ENCODE measurements at regions not wholly inside any gene's neighbourhood (a gene's known extent, or its start where the extent isn't known, plus 50 kb on each side); places are given as distances from the start of the nearest gene placed in this dataset.

- DNase-seq (ENCODE audit: insufficient read length, low spot score) = no peak
Observed at GRCh38 chr7:115883629-115884028, 146.9 kb downstream of the TFEC start.

DNA sequence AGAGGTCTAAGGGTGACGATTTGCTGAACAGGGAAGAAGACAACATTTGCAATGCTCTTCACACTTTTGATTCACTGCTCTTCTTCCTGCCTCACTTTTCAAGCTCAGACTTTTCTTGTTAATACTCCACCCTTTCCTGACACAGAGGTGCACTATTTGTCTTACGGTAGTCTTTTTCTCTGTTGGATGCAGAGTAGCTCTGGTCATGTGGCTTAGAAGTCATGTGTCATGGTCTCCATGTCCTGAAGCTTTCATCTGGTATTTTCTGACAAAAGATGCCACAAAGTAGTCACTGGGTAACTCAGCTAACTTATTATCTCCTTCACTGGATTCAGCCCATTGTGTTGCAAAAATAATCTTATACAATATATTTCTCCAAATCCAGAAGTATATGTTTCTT is 149.1 kb downstream of the TFEC start:
- DNase-seq (ENCODE audit: insufficient read length, low spot score) = no peak
- FAIRE-seq = no peak

More at GRCh38 chr7:115883629-115884028, 146.9 kb downstream of the TFEC start:
- no peak for FAIRE-seq

GRCh38 chr7:115879171-115879570 is 151.4 kb downstream of the TFEC start:
- FAIRE-seq (no peak), DNase-seq (ENCODE audit: insufficient read length, low spot score) (no peak)

GRCh38 chr7:115869801-115870200 is 160.8 kb downstream of the TFEC start:
- no peak for FAIRE-seq

GRCh38 chr7:115869190-115869589 is 161.4 kb downstream of the TFEC start:
- DNase-seq (ENCODE audit: insufficient read length, low spot score) = no peak
- FAIRE-seq = no peak

More at GRCh38 chr7:115869801-115870200, 160.8 kb downstream of the TFEC start:
- no peak for DNase-seq (ENCODE audit: insufficient read length, low spot score)

- DNase-seq (ENCODE audit: insufficient read length, low spot score) (no peak), FAIRE-seq (no peak)
Observed at GRCh38 chr7:115868369-115868768, 162.2 kb downstream of the TFEC start.

- DNase-seq (ENCODE audit: insufficient read length, low spot score) (no peak), FAIRE-seq (no peak)
Observed at GRCh38 chr7:115864082-115864481, 166.5 kb downstream of the TFEC start.

DNA sequence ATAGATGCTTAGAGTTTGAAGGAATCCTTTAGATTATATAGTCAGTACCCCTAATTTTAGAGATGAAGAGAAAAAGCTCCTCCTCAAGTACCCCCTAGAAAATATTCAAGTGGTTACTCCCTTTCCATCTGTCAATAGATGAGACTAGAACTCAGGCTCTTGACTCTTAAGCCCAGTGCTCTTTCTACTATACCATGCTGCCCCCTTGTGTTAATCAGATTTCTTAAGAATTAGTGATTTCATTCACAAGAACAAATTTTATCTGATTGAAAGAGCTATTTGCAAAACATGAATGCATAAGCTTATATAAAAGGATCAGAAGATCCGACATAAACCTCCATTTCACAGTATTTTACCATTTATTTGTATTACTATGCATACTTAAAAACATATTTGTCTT is 179.3 kb downstream of the TFEC start:
- DNase-seq (ENCODE audit: insufficient read length, low spot score) (peak; percentile 1), FAIRE-seq (no peak)

- FAIRE-seq (no peak), DNase-seq (ENCODE audit: insufficient read length, low spot score) (no peak)
Observed at GRCh38 chr7:115850774-115851173, 179.8 kb downstream of the TFEC start.

DNA sequence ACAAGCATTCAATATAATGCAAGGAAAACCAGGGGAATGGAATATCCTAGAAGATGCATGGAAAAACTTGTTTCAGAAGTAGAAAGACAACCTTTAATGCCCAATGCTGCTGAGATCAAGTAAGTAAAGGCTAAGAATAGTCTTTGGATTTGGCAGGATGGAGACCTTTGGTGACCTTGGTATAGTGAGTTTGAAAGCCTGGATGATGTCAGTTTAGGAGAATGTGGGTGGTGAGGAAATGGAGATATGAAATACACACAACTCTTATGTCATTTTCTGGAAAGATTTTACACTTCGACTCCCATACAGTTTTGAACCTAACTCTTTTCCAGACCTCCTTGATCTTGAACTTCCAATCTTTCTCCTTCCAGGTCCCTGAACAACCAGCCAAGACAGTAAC is 185.7 kb downstream of the TFEC start:
- no peak for DNase-seq (ENCODE audit: insufficient read length, low spot score)
- no peak for FAIRE-seq

GRCh38 chr7:115840702-115841101 is 189.9 kb downstream of the TFEC start:
- DNase-seq (ENCODE audit: insufficient read length, low spot score) (no peak), FAIRE-seq (no peak)

DNA sequence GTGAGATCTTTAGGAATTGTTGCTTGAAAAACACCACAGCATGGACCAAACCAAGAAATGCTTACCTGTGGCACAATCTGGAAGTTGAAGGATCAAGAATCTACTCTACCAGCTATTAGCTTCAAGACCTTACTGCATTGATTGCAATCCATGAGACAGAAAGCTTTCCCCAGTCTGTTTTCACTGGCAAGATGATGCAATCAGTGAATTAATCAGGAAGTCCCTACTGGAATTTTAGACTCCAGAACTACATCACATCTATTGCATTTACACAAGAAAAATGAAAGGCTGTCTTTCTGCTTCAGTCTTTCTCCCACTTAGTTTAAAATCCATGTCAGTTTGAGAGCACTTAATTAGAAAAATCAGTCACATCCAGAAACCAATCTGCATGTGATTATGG is 191.7 kb downstream of the TFEC start:
- FAIRE-seq (no peak), DNase-seq (ENCODE audit: insufficient read length, low spot score) (no peak)

GRCh38 chr7:115831371-115831770 is 199.2 kb downstream of the TFEC start:
- DNase-seq (ENCODE audit: insufficient read length, low spot score) (no peak), FAIRE-seq (no peak)

DNA sequence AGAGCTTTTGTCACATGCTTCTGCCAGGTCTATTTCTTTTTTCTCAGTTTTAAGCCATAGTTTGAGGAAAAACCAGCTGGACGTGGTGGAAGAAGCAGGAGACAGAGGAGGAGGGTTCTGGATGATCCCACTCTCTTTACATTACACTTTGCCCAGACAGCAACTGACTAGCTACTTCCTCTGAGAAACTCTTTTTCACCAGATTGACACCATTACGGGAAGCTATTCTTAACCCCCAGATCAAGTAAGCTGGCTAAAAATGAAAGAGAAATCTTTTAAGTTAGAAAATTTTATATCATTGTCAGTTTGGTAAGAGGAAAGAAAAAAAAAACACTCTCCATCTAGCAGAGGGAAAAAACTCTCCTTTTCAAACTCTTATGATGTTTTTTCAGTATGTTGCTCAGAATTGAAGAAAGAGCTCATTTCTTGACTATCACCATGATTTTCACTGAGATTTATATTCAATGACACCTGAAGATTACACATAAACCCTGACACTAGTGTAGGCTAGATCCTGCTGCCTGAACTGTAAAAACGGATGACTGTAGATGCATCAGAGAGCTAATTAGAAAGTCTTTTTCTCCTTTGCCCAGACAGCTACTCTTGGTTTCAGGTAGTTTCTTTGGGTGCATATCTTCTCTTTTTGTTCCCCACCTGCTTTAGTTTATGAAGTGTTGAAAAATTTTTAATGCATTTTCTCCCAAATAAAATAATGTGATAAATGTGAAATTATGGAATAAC is 203.1 kb downstream of the TFEC start:
- DNase-seq (ENCODE audit: insufficient read length, low spot score) (no peak), FAIRE-seq (no peak)

DNA sequence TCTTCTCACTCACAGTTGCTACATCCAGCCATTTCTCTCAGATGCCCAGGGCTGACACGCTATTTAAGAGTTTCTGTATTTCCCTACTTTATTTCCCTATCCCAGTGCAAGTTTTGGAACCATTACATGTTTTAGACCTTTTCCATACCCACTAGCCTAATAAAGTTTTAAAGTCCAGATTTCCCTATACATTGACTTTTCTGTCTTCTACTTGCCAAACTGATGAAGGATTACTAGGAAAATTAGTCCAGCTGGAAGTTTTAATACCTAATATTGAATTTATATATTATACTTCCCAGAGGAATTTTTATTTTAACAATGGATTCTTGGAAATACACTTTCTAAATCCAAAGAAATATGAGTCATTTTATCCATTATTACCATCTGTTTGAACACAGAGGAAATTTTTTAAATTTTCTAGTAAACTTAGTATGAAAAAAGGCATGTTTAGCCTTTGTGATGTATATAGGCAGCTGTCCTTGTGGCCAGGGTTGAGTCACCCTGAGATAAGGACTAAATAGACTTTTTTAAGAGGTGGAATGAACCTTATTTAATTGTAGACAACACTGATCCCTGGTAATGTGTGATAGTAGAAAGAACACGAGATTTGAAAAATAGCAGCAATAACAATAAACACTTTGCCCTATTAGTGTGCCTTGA is 205.0 kb downstream of the TFEC start:
- DNase-seq (ENCODE audit: insufficient read length, low spot score) (no peak), FAIRE-seq (no peak)

DNA sequence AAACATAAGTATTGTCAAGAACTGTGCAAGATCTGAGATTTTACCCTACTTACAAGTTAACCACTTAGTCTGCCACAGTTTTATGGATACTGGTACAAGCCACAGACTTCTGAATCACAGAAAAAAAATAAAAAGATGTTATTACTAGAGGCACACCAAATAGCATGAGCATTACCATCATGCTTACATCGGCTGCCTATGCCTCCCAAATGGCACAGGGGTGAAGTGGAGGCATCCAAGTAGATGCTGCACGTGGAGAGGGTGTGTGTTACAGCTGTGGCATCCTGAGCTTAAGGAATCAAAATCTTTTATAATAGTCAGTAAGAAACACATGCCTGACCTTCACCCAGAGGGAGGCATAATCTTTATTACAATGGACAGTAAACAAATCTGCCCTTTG is 207.8 kb downstream of the TFEC start:
- FAIRE-seq = no peak
- DNase-seq (ENCODE audit: insufficient read length, low spot score) = no peak

GRCh38 chr7:115822380-115822779 is 208.2 kb downstream of the TFEC start:
- FAIRE-seq (no peak), DNase-seq (ENCODE audit: insufficient read length, low spot score) (no peak)

GRCh38 chr7:115816318-115816974 is 214.1 kb downstream of the TFEC start:
- no peak for DNase-seq (ENCODE audit: insufficient read length, low spot score)
- no peak for FAIRE-seq

DNA sequence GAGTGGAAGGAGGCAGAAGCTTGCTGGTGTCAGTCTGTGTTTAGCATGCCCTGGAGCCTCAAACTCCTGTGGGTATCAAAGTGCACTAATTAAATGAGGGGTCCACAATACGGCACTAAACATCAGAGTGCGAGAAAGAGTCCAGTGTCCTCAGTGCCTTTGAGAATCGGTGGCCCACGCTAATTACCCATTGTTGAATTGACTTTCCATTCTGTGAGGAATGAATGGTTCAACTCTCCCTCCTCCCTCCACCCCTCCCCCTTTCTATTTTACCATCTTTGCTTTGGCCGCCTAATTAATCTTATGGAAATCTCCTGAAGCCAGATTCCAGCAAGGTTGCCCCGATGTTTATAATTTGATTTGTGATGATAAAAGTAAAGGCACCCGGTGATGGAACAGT is 217.8 kb downstream of the TFEC start:
- no peak for FAIRE-seq
- DNase-seq (ENCODE audit: insufficient read length, low spot score) = no peak

DNA sequence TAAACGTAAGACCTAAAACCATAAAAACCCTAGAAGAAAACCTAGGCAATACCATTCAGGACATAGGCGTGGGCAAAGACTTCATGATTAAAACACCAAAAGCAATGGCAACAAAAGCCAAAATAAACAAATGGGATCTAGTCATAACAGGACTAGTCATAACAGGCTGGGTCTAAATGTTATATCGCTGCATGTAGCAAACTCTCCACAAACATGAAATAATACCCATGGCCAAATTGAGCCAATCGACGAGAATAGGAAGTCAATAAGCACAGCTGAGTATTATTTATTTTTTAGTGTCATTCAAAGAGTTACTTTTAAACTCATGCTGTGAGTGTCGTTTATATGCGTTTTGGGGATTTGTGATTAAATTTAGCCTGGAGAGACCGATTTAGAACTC is 225.1 kb downstream of the TFEC start:
- FAIRE-seq = no peak

GRCh38 chr7:115802415-115802814 is 228.1 kb downstream of the TFEC start:
- DNase-seq (ENCODE audit: insufficient read length, low spot score) (no peak), FAIRE-seq (no peak)

More for the DNA sequence above, 225.1 kb downstream of the TFEC start:
- DNase-seq (ENCODE audit: insufficient read length, low spot score) = no peak

DNA sequence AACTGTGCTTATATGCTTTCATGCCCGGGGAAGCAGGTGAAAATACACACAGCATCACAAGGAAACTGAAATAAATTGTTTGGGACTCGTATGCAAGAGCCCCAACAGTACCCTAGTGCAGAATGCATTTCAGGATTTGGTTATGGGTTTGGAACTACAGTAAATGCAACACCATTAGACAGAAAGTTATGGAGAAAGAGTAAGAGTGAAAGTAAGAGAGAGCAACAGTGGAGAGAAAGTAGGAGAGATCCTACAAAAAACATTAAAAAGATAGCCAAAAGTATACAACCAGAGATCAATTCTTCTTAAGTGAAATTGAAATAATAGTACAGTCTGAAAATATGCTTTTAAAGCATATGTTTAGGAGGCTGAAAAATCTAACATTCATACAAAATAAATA is 231.1 kb downstream of the TFEC start:
- no peak for DNase-seq (ENCODE audit: insufficient read length, low spot score)
- no peak for FAIRE-seq

Measured in HTR-8/SVneo (cell line).